ENCODE measurements at regions not wholly inside any gene's neighbourhood (a gene's known extent, or its start where the extent isn't known, plus 50 kb on each side); places are given as distances from the start of the nearest gene placed in this dataset.

DNA sequence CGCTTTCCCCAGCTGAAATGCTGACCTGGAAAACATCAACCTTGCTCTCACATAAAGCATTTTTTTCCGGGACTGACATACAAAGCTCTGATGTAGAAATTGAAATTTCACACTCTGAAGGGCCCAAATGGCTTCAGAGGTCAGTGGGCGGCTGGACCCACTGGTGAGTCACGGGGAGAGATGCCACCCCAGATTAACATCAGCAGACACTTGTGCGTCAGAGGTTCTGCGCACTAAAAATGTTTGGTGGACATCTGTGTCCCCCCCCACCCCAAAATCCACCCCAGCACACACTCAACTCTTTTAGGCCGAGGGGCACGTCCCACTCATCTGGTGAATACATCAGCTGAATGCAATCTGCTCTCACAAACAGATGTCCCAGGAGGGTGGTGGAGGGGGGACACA, 208.9 kb downstream of the ASB1 start:
- TF ChIP-seq, protein P1, sequence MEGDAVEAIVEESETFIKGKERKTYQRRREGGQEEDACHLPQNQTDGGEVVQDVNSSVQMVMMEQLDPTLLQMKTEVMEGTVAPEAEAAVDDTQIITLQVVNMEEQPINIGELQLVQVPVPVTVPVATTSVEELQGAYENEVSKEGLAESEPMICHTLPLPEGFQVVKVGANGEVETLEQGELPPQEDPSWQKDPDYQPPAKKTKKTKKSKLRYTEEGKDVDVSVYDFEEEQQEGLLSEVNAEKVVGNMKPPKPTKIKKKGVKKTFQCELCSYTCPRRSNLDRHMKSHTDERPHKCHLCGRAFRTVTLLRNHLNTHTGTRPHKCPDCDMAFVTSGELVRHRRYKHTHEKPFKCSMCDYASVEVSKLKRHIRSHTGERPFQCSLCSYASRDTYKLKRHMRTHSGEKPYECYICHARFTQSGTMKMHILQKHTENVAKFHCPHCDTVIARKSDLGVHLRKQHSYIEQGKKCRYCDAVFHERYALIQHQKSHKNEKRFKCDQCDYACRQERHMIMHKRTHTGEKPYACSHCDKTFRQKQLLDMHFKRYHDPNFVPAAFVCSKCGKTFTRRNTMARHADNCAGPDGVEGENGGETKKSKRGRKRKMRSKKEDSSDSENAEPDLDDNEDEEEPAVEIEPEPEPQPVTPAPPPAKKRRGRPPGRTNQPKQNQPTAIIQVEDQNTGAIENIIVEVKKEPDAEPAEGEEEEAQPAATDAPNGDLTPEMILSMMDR (IDR thresholded peaks at IDR 0.05), result no peak
- TF ChIP-seq TCF7L2 (IDR thresholded peaks at IDR 0.05; ENCODE audit: low read depth, low read length), result no peak
